Thoracic aorta (tissue), 2 donors: ENCODE measurements at regions not wholly inside any gene's neighbourhood (a gene's known extent, or its start where the extent isn't known, plus 50 kb on each side); places are given as distances from the start of the nearest gene placed in this dataset.

ENCODE experiments used
- ATAC-seq: fragments of 150-250 bp; one replicate; pipeline ENCODE4 v1.8.0; 2017; ENCODE audit warnings: low read depth; ENCODE audit not compliant: insufficient number of reproducible peaks, low FRiP score
- DNase-seq: peaks from one replicate; pipeline ENCODE4 v3.0.0-alpha.2; 2020; ENCODE audit warnings: low spot score
- H3K27ac ChIP-seq, 2 donors: fragments of 200-600 bp; sonication (generic); 1 replicate in 1 of 2; 2 replicates in 1 of 2; pipeline ENCODE4 v1.5.1; 2016; ENCODE audit warnings: mild to moderate bottlenecking in 2 of 2, moderate library complexity in 2 of 2
- H3K27me3 ChIP-seq: fragments of 200-600 bp; sonication (generic); replicated peaks from 2 replicates; pipeline ENCODE4 v1.6.0; 2016; ENCODE audit warnings: mild to moderate bottlenecking; ENCODE audit not compliant: insufficient read depth
- H3K36me3 ChIP-seq: fragments of 200-600 bp; sonication (generic); one replicate; pipeline ENCODE4 v1.5.1; 2016
- H3K4me1 ChIP-seq, 2 donors: fragments of 200-600 bp; sonication (generic); 1 replicate in 1 of 2; 2 replicates in 1 of 2; pipeline versions ENCODE4 v1.5.1 to v1.6.0; 2016; ENCODE audit warnings: low read depth in 2 of 2, mild to moderate bottlenecking in 1 of 2; ENCODE audit not compliant: control insufficient read depth in 1 of 2
- H3K4me3 ChIP-seq: fragments of 200-600 bp; sonication (generic); 2 replicates; pipeline ENCODE4 v1.5.1; 2016; ENCODE audit warnings: mild to moderate bottlenecking
- H3K9me3 ChIP-seq: fragments of 200-600 bp; sonication (generic); 2 replicates; pipeline ENCODE4 v1.5.1; 2016
- TF ChIP-seq, protein P1 (sequence below): fragments of 200-600 bp; sonication (generic); IDR thresholded peaks from one replicate; pipeline ENCODE4 v1.5.1; 2019; ENCODE audit warnings: antibody characterized with exemption

DNA sequence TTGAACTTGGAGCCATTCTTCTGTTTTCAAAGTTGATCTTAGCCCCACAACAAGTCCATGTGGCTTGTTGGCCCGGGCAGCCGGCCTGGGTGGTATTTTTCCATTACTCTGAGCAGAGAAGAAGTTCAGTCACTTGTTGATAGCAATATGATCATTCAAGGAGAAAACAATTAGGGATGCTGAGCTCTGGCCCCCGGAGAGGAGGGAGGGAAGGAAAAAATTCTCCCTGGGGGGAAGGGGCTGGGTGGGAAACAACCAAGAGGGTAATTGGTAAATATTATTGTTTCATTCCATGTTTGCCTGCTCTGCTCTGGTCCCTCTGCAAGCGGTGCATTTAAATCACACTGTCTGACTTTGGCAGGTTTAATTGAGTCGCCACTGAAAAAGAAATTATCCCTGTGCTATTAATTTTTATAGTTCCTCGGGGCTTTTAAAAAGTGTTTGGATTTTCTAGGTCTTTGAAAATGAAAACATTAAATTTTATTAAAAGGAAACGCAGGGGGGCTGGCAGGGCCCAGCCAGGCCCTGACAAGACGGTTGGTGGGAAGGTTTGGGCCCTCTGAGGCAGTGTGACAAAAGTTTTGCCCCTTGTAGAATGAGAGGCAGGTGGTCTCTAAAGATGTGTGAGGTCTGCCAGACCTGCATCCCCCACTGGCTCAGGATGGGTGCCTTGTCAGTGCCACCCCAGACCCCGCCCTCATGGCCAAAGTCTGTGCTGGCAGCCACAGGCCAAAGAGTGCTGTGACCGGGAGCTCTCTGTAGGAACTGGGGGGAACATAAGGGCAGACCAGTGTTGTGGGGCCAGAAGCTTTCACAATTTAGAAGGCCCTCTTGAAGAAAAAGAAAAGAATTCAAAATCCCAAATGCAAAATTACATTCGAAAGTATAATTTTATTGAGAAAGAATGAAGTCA lies 52.5 kb upstream of the SLC14A2 start:
- peak; percentile 51 for ATAC-seq
- H3K27me3 ChIP-seq = no peaks in the 10 kb centered on the region
- peak overlapping the region; percentile 80 to 83 for H3K27ac ChIP-seq
- DNase-seq = no peak
- TF ChIP-seq, protein P1, sequence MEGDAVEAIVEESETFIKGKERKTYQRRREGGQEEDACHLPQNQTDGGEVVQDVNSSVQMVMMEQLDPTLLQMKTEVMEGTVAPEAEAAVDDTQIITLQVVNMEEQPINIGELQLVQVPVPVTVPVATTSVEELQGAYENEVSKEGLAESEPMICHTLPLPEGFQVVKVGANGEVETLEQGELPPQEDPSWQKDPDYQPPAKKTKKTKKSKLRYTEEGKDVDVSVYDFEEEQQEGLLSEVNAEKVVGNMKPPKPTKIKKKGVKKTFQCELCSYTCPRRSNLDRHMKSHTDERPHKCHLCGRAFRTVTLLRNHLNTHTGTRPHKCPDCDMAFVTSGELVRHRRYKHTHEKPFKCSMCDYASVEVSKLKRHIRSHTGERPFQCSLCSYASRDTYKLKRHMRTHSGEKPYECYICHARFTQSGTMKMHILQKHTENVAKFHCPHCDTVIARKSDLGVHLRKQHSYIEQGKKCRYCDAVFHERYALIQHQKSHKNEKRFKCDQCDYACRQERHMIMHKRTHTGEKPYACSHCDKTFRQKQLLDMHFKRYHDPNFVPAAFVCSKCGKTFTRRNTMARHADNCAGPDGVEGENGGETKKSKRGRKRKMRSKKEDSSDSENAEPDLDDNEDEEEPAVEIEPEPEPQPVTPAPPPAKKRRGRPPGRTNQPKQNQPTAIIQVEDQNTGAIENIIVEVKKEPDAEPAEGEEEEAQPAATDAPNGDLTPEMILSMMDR = no peak
- no peak overlapping the region for H3K4me3 ChIP-seq
- no peaks in the 10 kb centered on the region for H3K9me3 ChIP-seq
- no peaks in the 10 kb centered on the region for H3K36me3 ChIP-seq
- peaks cover 14 to 42% of the 10 kb centered on the region in 2 donors for H3K4me1 ChIP-seq

DNA sequence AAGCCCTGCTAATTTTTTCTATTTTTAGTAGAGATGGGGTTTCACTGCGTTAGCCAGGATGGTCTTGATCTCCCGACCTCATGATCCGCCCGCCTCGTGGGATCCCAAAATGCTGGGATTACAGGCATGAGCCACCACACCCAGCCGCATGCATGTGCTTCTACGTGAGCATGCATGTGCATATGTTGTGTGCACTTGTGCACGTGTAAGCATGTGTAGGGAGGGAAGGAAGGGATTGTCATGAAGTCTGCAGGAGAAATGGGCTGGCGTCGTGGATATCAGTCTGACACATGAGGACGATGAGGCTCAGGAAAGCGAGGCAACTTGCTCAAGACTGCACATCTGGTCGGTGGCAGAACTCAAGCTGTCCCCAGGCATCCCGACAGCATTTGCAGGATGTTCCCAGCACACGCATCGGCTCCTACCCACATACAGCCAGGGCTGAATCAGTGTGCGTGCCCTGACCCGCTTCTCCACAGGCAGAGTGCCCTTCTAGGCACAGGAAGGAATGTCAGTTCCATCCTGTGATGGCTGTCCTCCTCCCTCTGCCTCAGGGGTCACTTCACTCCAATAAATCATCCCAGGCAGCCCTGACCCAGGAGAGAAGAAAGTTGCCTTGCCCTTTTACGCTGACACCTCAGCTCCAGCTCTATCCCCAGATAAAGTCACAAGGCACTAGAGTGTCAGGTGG lies 49.9 kb upstream of the SLC14A2 start:
- Histone ChIP-seq H3K9me3 (no peaks in the 10 kb centered on the region), H3K36me3 (no peaks in the 10 kb centered on the region), H3K4me3 (no peak overlapping the region), H3K4me1 (peaks cover 14 to 42% of the 10 kb centered on the region in 2 donors), H3K27me3 (no peaks in the 10 kb centered on the region), H3K27ac (no peak overlapping the region)
- no peak for DNase-seq
- TF ChIP-seq, protein P1 = no peak
- ATAC-seq = no peak
